CD4-positive, alpha-beta T cell (primary cell): ENCODE measurements at regions not wholly inside any gene's neighbourhood (a gene's known extent, or its start where the extent isn't known, plus 50 kb on each side); places are given as distances from the start of the nearest gene placed in this dataset.

Experiments used
- ATAC-seq: fragments of 200-7000 bp; cut with Tn5 transposase; one replicate; pipeline ENCODE4 v1.10.0; 2022; ENCODE audit warnings: mild to moderate bottlenecking; ENCODE audit not compliant: poor library complexity
- CTCF ChIA-PET: fragments of 350-600 bp; sonication (Branson Sonifier 250); formaldehyde crosslinking; loops from one replicate; lab custom pipeline; 2021; ENCODE audit warnings: antibody characterized with exemption, inconsistent platforms; lab: Charles Lee
- POLR2A ChIA-PET: fragments of 350-600 bp; sonication (Branson Sonifier 250); formaldehyde crosslinking; loops from one replicate; lab custom pipeline; 2021; ENCODE audit warnings: antibody characterized with exemption, inconsistent platforms; lab: Charles Lee
- DNase-seq, 14 experiments: peaks; one replicate each; pipeline ENCODE4 v3.0.0-alpha.2; 2013 to 2020; ENCODE audit warnings: mixed read lengths in 2 of 14
- H3K27ac ChIP-seq, 2 donors: one replicate each; pipeline versions ENCODE4 v1.5.1 to v1.7.0; 2013; ENCODE audit warnings: low read length in 2 of 2, low read depth in 1 of 2, mild to moderate bottlenecking in 1 of 2
- H3K27me3 ChIP-seq, 2 experiments: 1 replicate in 1 of 2; 2 replicates in 1 of 2; pipeline versions ENCODE4 v1.6.1 to v1.7.0; 2013; ENCODE audit warnings: low read length in 2 of 2, control low read depth in 1 of 2, mild to moderate bottlenecking in 1 of 2, moderate library complexity in 1 of 2; ENCODE audit not compliant: insufficient read depth in 2 of 2, control insufficient read depth in 1 of 2
- H3K36me3 ChIP-seq: one replicate; pipeline ENCODE4 v1.6.1; 2013; ENCODE audit warnings: low read length, control low read depth; ENCODE audit not compliant: insufficient read depth
- H3K4me1 ChIP-seq: one replicate; pipeline ENCODE4 v1.6.1; 2013; ENCODE audit warnings: low read length, control low read depth; ENCODE audit not compliant: insufficient read depth
- H3K4me3 ChIP-seq: one replicate; pipeline ENCODE4 v1.5.1; 2013; ENCODE audit warnings: mild to moderate bottlenecking, low read length, moderate library complexity
- H3K9me3 ChIP-seq, 2 experiments: 1 replicate in 1 of 2; 2 replicates in 1 of 2; pipeline versions ENCODE4 v1.6.1 to v1.7.0; 2013; ENCODE audit warnings: low read length in 2 of 2, mild to moderate bottlenecking in 2 of 2, control low read depth in 1 of 2, moderate library complexity in 1 of 2; ENCODE audit not compliant: control insufficient read depth in 1 of 2, insufficient read depth in 1 of 2
- H3K27ac Mint-ChIP-seq: one replicate; pipeline ENCODE4 v1.8.0; 2020; ENCODE audit warnings: mixed read lengths
- H3K27me3 Mint-ChIP-seq: one replicate; pipeline ENCODE4 v1.8.0; 2021; ENCODE audit warnings: mixed read lengths
- H3K36me3 Mint-ChIP-seq: one replicate; pipeline ENCODE4 v1.8.0; 2021; ENCODE audit warnings: low read depth, mixed read lengths
- H3K4me1 Mint-ChIP-seq: one replicate; pipeline ENCODE4 v1.8.0; 2021; ENCODE audit warnings: low read depth, mixed read lengths
- H3K4me3 Mint-ChIP-seq: one replicate; pipeline ENCODE4 v1.8.0; 2020; ENCODE audit warnings: mild to moderate bottlenecking, mixed read lengths
- H3K9me3 Mint-ChIP-seq: one replicate; pipeline ENCODE4 v1.8.0; 2020; ENCODE audit warnings: mixed read lengths
- CTCF ChIP-seq: fragments of 200-600 bp; IDR thresholded peaks from one replicate; pipeline ENCODE4 v1.8.0; 2022; ENCODE audit warnings: antibody characterized with exemption, mild to moderate bottlenecking
- intact Hi-C, 2 experiments: fragments of 100-400 bp; cut with DNase I in 1 of 2; cut with micrococcal nuclease in 1 of 2; formaldehyde crosslinking; loops; one replicate each; pipeline versions ENCODE4 v1.15.1 to v1.9.0; 2023 to 2025; cut with DNase I, micrococcal nuclease

DNA sequence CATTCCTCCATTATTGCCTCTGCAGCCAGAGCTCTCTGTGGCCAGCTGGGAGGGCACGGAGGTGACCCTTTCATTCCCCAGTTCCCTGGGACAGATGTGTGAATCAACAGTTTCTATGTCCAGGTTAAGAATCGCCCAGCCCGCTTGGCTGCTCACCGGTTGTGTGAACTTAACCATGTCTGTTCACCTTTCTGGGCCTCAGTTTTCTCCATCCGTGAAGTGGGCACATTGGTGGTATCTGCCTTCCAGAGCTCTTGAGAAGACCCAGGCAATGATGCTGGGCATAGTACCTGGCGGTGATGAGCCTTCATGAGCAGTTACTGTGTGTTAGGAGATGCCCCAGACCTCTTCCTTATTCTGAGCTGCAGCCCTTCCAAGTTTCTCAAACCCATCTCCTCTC is 238.3 kb downstream of the MATN1 start:
- no peak for TF ChIP-seq CTCF

DNA sequence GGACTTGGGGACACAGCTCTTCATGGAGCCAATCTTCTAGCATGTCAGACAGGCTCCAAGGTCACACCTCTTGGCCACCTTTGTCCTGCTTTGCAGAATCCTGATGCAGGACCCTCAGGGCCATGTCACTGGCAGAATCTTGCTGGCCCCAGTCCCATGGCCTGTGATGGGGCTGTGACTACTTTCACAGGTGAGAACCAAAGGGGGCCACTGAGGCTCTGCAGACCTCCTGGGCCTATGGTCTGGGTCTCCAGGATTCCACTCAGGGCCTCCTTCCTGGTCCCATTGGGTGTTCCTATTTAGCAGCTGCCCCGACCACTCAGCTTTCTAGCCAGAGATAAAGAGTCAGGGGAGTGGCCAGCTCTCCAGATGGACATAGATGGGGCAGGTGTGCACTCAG is 238.7 kb downstream of the MATN1 start:
- intact Hi-C loops = no loop called here
- Mint-ChIP-seq H3K27ac (no peak overlapping the region), H3K36me3 (no peaks in the 10 kb centered on the region), H3K4me1 (no peaks in the 10 kb centered on the region), H3K27me3 (peaks cover 8% of the 10 kb centered on the region), H3K9me3 (peaks cover 11% of the 10 kb centered on the region), H3K4me3 (no peak overlapping the region)
- Histone ChIP-seq H3K9me3 (peaks cover 28 to 59% of the 10 kb centered on the region in 2 experiments), H3K36me3 (no peaks in the 10 kb centered on the region), H3K27me3 (peaks cover 0 to 9% of the 10 kb centered on the region in 2 experiments), H3K4me3 (no peak overlapping the region), H3K27ac (no peak overlapping the region), H3K4me1 (no peaks in the 10 kb centered on the region)
- ChIA-PET POLR2A (no interaction called here), CTCF (no interaction called here)
- no peak for ATAC-seq
- DNase-seq = no peak
- TF ChIP-seq CTCF = no peak

More for the DNA sequence above, 238.3 kb downstream of the MATN1 start:
- H3K4me1 Mint-ChIP-seq = no peaks in the 10 kb centered on the region
- intact Hi-C loops = no loop called here
- CTCF ChIA-PET = no interaction called here
- Histone ChIP-seq H3K9me3 (peaks cover 28 to 55% of the 10 kb centered on the region in 2 experiments), H3K4me1 (no peaks in the 10 kb centered on the region), H3K36me3 (no peaks in the 10 kb centered on the region), H3K27me3 (peaks cover 0 to 9% of the 10 kb centered on the region in 2 experiments), H3K4me3 (no peak overlapping the region), H3K27ac (no peak overlapping the region)
- no peaks in the 10 kb centered on the region for H3K36me3 Mint-ChIP-seq
- POLR2A ChIA-PET = no interaction called here
- H3K4me3 Mint-ChIP-seq = no peak overlapping the region
- no peak for ATAC-seq
- no peak overlapping the region for H3K27ac Mint-ChIP-seq
- peaks cover 11% of the 10 kb centered on the region for H3K9me3 Mint-ChIP-seq
- H3K27me3 Mint-ChIP-seq = peaks cover 11% of the 10 kb centered on the region
- DNase-seq = no peak

GRCh38 chr1:30479575-30479974 is 243.8 kb downstream of the MATN1 start:
- H3K27me3 Mint-ChIP-seq = peaks cover 9% of the 10 kb centered on the region
- Histone ChIP-seq H3K27ac (no peak overlapping the region), H3K4me1 (no peaks in the 10 kb centered on the region), H3K9me3 (peaks cover 28 to 53% of the 10 kb centered on the region in 2 experiments), H3K36me3 (no peaks in the 10 kb centered on the region), H3K27me3 (peaks cover 0 to 3% of the 10 kb centered on the region in 2 experiments), H3K4me3 (no peak overlapping the region)
- CTCF ChIA-PET = no interaction called here
- H3K4me1 Mint-ChIP-seq = no peaks in the 10 kb centered on the region
- ATAC-seq = no peak
- peaks cover 11% of the 10 kb centered on the region for H3K9me3 Mint-ChIP-seq
- H3K36me3 Mint-ChIP-seq = no peaks in the 10 kb centered on the region
- intact Hi-C loops = no loop called here
- no peak for DNase-seq
- H3K27ac Mint-ChIP-seq = no peak overlapping the region
- TF ChIP-seq CTCF = no peak
- POLR2A ChIA-PET = no interaction called here
- no peak overlapping the region for H3K4me3 Mint-ChIP-seq
